ENCODE measurements at regions not wholly inside any gene's neighbourhood (a gene's known extent, or its start where the extent isn't known, plus 50 kb on each side); places are given as distances from the start of the nearest gene placed in this dataset.
A peak's percentile ranks its signal among the peaks of the same experiment; 100 is the strongest.

GRCh38 chr7:86469680-86470295 is 173.9 kb upstream of the GRM3 start:
- peak; percentile 61 for TF ChIP-seq CTCF (IDR thresholded peaks at IDR 0.05)
- no peak for TF ChIP-seq EZH2 (IDR thresholded peaks at IDR 0.05; ENCODE audit: borderline replicate concordance, insufficient read depth, low read depth, low read length, poor library complexity, severe bottlenecking)
